Esophagus squamous epithelium (tissue), 5 donors: ENCODE measurements at regions not wholly inside any gene's neighbourhood (a gene's known extent, or its start where the extent isn't known, plus 50 kb on each side); places are given as distances from the start of the nearest gene placed in this dataset.

Source experiments
- DNase-seq: peaks from one replicate; lab custom pipeline; 2025; lab: John Stamatoyannopoulos, UW
- H3K27ac ChIP-seq, 4 donors: fragments of 200-600 bp; sonication (generic); one replicate each; pipeline ENCODE4 v1.5.1; 2016 to 2019; ENCODE audit warnings: mild to moderate bottlenecking in 1 of 4
- H3K27me3 ChIP-seq, 4 donors: fragments of 200-600 bp; sonication (generic); 1 replicate in 3 of 4; 2 replicates in 1 of 4; pipeline versions ENCODE4 v1.5.1 to v1.6.0; 2017 to 2021; ENCODE audit warnings: antibody characterized with exemption in 1 of 4
- H3K36me3 ChIP-seq, 3 donors: fragments of 200-600 bp; sonication (generic); one replicate each; pipeline ENCODE4 v1.5.1; 2016 to 2019
- H3K4me1 ChIP-seq, 3 donors: fragments of 200-600 bp; sonication (generic); one replicate each; pipeline ENCODE4 v1.5.1; 2017 to 2019
- H3K4me3 ChIP-seq, 4 donors: fragments of 200-600 bp; sonication (generic); 1 replicate in 3 of 4; 2 replicates in 1 of 4; pipeline ENCODE4 v1.5.1; 2016 to 2019; ENCODE audit warnings: mild to moderate bottlenecking in 2 of 4, moderate library complexity in 1 of 4
- H3K9me3 ChIP-seq, 3 donors: fragments of 200-600 bp; sonication (generic); one replicate each; pipeline ENCODE4 v1.5.1; 2016 to 2019
- POLR2A ChIP-seq, 4 donors: fragments of 450-650 bp; IDR thresholded peaks; one replicate each; pipeline ENCODE4 v1.6.1; 2017; ENCODE audit warnings: antibody characterized with exemption in 4 of 4, mild to moderate bottlenecking in 4 of 4, moderate library complexity in 3 of 4
- WGBS, 2 donors: methylation state at CpG; one replicate each; pipeline ENCODE4 v1.1.5; 2018; 5-methylcytosine and 5-hydroxymethylcytosine counted together
- intact Hi-C: fragments of 100-400 bp; cut with DNase I; formaldehyde crosslinking; loops from one replicate; pipeline ENCODE4 v1.15.0; 2022
- TF ChIP-seq, protein P1 (sequence below), 6 experiments: fragments of 450-650 bp in 4 of 6; fragments of 200-600 bp in 2 of 6; sonication (generic) in 2 of 6; IDR thresholded peaks; one replicate each; pipeline ENCODE4 v1.5.1; 2016 to 2019; ENCODE audit warnings: antibody characterized with exemption in 6 of 6, mild to moderate bottlenecking in 4 of 6, moderate library complexity in 4 of 6
- donor health status: DM: yes; HTN: yes; CAD: no.

DNA sequence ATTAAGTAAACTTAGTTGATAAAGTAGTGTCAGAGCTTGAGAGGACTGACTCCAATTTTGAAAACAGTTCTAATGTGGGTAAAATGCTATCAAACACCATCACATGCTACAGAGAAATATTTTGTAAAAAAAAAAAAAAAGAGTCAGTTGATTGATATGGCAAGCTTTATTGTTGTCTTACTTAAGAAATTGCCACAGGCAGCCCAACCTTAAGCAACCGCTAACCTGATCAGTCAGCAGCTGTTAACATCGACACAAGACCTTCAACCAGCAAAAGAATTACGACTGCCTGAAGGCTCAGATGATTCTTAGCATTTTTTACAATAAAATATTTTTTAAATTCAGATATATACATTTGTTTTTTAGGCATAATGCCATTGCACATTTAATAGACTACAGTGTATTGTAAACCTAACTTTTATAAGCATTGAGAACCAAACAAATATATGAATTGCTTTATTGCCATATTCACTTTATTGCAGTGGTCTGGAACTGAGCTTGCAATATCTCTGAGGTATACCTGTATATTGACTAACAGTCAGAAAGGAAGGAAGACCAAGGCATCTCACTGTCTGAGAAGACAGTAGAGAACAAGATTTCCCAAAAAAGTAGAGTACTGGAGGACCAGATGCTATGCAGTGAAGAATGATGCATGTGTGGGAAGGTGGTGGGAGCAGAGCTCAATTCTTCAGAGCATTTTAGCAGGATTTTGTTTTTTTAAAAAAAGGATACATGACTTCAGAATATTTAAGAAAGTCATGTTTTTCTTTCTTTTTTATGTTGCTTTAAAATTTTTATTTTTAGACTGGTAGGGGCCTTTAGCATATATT lies 973.8 kb upstream of the GYPC start:
- no peak for DNase-seq
- intact Hi-C loops, result no loop called here
- WGBS, 2 donors, result 60 to 64% methylated on average over 3 of the region's 3 CpGs

DNA sequence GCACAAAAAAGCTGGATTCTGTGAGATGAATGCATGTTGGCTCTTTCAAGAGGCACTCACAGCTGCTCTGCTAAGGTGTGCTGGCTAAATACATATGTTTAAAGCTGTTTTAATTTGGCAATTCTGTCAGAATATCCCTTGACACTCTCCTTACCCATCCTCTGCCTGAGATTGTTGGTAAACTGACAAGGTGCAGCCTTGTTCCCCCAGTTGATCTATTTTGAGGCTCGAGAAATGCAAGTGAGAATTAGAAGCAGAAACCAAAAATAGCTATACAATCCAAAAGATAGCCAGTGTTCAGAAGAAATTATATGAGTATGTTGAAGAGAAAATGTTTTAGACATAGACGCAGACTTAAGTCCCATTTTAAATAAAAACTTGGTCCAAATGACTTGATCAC lies 971.7 kb upstream of the GYPC start:
- TF ChIP-seq POLR2A (IDR thresholded peaks at IDR 0.05), result no peak
- TF ChIP-seq, protein P1, sequence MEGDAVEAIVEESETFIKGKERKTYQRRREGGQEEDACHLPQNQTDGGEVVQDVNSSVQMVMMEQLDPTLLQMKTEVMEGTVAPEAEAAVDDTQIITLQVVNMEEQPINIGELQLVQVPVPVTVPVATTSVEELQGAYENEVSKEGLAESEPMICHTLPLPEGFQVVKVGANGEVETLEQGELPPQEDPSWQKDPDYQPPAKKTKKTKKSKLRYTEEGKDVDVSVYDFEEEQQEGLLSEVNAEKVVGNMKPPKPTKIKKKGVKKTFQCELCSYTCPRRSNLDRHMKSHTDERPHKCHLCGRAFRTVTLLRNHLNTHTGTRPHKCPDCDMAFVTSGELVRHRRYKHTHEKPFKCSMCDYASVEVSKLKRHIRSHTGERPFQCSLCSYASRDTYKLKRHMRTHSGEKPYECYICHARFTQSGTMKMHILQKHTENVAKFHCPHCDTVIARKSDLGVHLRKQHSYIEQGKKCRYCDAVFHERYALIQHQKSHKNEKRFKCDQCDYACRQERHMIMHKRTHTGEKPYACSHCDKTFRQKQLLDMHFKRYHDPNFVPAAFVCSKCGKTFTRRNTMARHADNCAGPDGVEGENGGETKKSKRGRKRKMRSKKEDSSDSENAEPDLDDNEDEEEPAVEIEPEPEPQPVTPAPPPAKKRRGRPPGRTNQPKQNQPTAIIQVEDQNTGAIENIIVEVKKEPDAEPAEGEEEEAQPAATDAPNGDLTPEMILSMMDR (IDR thresholded peaks at IDR 0.05), result no peak
- intact Hi-C loops, result no loop called here
- H3K36me3 ChIP-seq, result no peaks in the 10 kb centered on the region
- no peak overlapping the region for H3K27ac ChIP-seq
- WGBS, 2 donors, result 62 to 72% methylated on average over 2 of the region's 2 CpGs
- no peak overlapping the region for H3K4me3 ChIP-seq
- no peaks in the 10 kb centered on the region for H3K27me3 ChIP-seq
- H3K4me1 ChIP-seq, result no peaks in the 10 kb centered on the region
- H3K9me3 ChIP-seq, result peaks cover 0 to 10% (median 0%) of the 10 kb centered on the region in 3 donors
- no peak for DNase-seq

More for the DNA sequence above, 973.8 kb upstream of the GYPC start:
- Histone ChIP-seq H3K36me3 (no peaks in the 10 kb centered on the region), H3K9me3 (peaks cover 0 to 10% (median 0%) of the 10 kb centered on the region in 3 donors), H3K27me3 (no peaks in the 10 kb centered on the region), H3K27ac (no peak overlapping the region), H3K4me1 (no peaks in the 10 kb centered on the region), H3K4me3 (no peak overlapping the region)
- no peak for TF ChIP-seq POLR2A (IDR thresholded peaks at IDR 0.05)
- TF ChIP-seq, protein P1 (IDR thresholded peaks at IDR 0.05), result no peak

DNA sequence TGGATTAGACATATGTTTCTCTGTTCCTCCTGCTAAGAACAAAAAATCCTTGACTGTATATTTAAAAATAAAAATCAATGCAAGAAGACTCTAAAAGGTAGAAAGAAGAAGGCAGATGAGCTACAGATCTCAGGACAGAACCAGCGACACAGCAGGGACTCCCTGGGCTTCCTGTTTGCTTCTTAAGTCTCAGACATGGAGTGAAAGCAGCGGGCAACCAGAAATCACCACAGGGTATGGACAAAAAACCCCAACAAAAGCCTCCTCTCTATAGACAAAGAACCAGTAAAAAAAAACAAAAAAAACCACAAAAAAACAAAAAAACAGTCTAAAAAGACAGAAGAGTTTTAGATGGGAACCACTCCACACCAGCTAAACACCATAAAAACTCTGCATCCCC lies 971.0 kb upstream of the GYPC start:
- H3K4me1 ChIP-seq, result no peaks in the 10 kb centered on the region
- no peak overlapping the region for H3K27ac ChIP-seq
- peaks cover 0 to 9% (median 0%) of the 10 kb centered on the region in 3 donors for H3K9me3 ChIP-seq
- DNase-seq, result no peak
- intact Hi-C loops, result no loop called here
- TF ChIP-seq, protein P1 (IDR thresholded peaks at IDR 0.05), result no peak
- no peak for TF ChIP-seq POLR2A (IDR thresholded peaks at IDR 0.05)
- H3K27me3 ChIP-seq, result no peaks in the 10 kb centered on the region
- H3K36me3 ChIP-seq, result no peaks in the 10 kb centered on the region
- no peak overlapping the region for H3K4me3 ChIP-seq
- 32 to 39% methylated on average over 2 of the region's 2 CpGs for WGBS, 2 donors

DNA sequence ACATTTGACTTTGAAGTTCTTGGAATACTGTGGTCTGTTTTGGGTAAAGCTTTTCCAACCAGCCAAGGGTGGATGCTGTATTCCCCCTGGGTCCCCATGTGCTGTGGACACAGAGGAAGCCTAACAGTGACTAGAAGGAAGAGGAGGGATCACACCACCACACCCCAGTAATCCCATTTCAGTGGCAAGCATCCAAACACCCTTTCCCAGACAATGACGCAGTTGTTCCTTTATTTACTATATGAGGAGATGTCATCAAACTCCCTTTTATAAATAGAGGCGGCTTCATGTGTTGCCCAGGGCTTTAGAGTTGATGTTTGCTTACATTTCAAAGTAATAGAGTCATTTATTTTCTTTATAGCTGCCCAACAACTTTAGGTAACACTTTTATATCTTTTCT lies 959.4 kb upstream of the GYPC start:
- no peak overlapping the region for H3K27ac ChIP-seq
- TF ChIP-seq, protein P1 (IDR thresholded peaks at IDR 0.05), result no peak
- no peak for TF ChIP-seq POLR2A (IDR thresholded peaks at IDR 0.05)
- H3K27me3 ChIP-seq, result no peaks in the 10 kb centered on the region
- 13 to 20% methylated on average over 2 of the region's 2 CpGs for WGBS, 2 donors
- no peak overlapping the region for H3K4me3 ChIP-seq
- no peaks in the 10 kb centered on the region for H3K4me1 ChIP-seq
- no peaks in the 10 kb centered on the region for H3K36me3 ChIP-seq
- intact Hi-C loops, result no loop called here
- no peak for DNase-seq
- H3K9me3 ChIP-seq, result no peaks in the 10 kb centered on the region

DNA sequence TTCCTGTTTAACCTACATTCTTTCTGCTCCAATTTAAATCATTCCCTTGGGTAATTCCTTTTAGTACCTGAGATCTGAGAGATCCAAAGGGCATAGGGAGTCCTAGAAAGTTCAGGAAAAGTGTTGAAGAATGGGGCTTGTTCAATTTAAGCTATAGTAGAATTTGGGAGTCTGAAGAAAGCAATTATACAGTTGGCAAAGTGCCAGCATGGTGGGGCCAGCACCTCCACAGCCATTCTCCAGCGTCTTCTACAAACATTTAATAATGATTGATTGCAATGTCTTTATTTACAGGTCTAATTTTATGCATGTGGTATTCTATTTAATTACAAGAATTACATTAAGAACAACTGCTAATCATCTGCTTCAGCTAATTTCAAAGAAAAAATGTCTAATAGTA lies 957.7 kb upstream of the GYPC start:
- TF ChIP-seq POLR2A (IDR thresholded peaks at IDR 0.05), result no peak
- TF ChIP-seq, protein P1 (IDR thresholded peaks at IDR 0.05), result no peak
- Histone ChIP-seq H3K27me3 (no peaks in the 10 kb centered on the region), H3K4me1 (no peaks in the 10 kb centered on the region), H3K4me3 (no peak overlapping the region), H3K36me3 (no peaks in the 10 kb centered on the region), H3K27ac (no peak overlapping the region), H3K9me3 (no peaks in the 10 kb centered on the region)
- DNase-seq, result no peak
- intact Hi-C loops, result no loop called here
- WGBS, 2 donors, result 50 to 61% methylated on average over 1 of the region's 1 CpG
